WTC11 (cell line): ENCODE measurements at regions not wholly inside any gene's neighbourhood (a gene's known extent, or its start where the extent isn't known, plus 50 kb on each side); places are given as distances from the start of the nearest gene placed in this dataset.

Experiments used
- ATAC-seq: fragments of 200-7000 bp; cut with Tn5 transposase; 2 replicates; pipeline ENCODE4 v1.10.0; 2021; ENCODE audit warnings: mild to moderate bottlenecking, moderate library complexity
- CTCF ChIA-PET: fragments of 300-600 bp; sonication (Branson Sonifier 250); formaldehyde crosslinking; loops from one replicate; lab custom pipeline; 2021; ENCODE audit warnings: antibody characterized with exemption; lab: Charles Lee
- POLR2A ChIA-PET: fragments of 350-600 bp; sonication (Branson Sonifier 250); formaldehyde crosslinking; loops from one replicate; lab custom pipeline; 2021; ENCODE audit warnings: antibody characterized with exemption; lab: Charles Lee
- DNase-seq: peaks from one replicate; pipeline ENCODE4 v3.0.0; 2021; ENCODE audit warnings: low spot score
- H3K27ac Mint-ChIP-seq: 2 replicates; pipeline ENCODE4 v1.8.0; 2021; ENCODE audit warnings: mixed read lengths
- H3K27me3 Mint-ChIP-seq: 2 replicates; pipeline ENCODE4 v1.8.0; 2021; ENCODE audit warnings: low read depth, mild to moderate bottlenecking, moderate library complexity, mixed read lengths
- H3K36me3 Mint-ChIP-seq: 2 replicates; pipeline ENCODE4 v1.8.0; 2021; ENCODE audit warnings: mixed read lengths
- H3K4me1 Mint-ChIP-seq: 2 replicates; pipeline ENCODE4 v1.8.0; 2022; ENCODE audit warnings: mixed read lengths
- H3K4me3 Mint-ChIP-seq: 2 replicates; pipeline ENCODE4 v1.8.0; 2021; ENCODE audit warnings: mild to moderate bottlenecking, moderate library complexity, mixed read lengths
- H3K9me3 Mint-ChIP-seq: 2 replicates; pipeline ENCODE4 v1.8.0; 2021; ENCODE audit warnings: mixed read lengths
- CDX4 ChIP-seq: fragments of 250-450 bp; sonication (Bioruptor Pico); IDR thresholded peaks from 2 replicates; pipeline ENCODE4 v1.9.0; 2021; ENCODE audit warnings: moderate library complexity, mild to moderate bottlenecking, inconsistent platforms, borderline replicate concordance
- ELF4 ChIP-seq: sonication (generic); formaldehyde crosslinking; IDR thresholded peaks from 2 replicates; pipeline ENCODE4 v1.8.1; 2022; ENCODE audit warnings: low read depth, mild to moderate bottlenecking, moderate library complexity, missing genetic modification reagents
- ERG ChIP-seq: fragments of 250-450 bp; sonication (Bioruptor Pico); IDR thresholded peaks from 2 replicates; pipeline ENCODE4 v1.8.0; 2021; ENCODE audit warnings: mild to moderate bottlenecking
- FOXK1 ChIP-seq: sonication (generic); formaldehyde crosslinking; IDR thresholded peaks from 2 replicates; pipeline ENCODE4 v1.8.0; 2022; ENCODE audit warnings: mild to moderate bottlenecking, moderate library complexity, missing genetic modification reagents
- HMGA2 ChIP-seq: fragments of 250-450 bp; sonication (Bioruptor Pico); IDR thresholded peaks from 2 replicates; pipeline ENCODE4 v1.4.0; 2021; ENCODE audit warnings: mild to moderate bottlenecking, moderate library complexity
- KAT7 ChIP-seq: sonication (generic); formaldehyde crosslinking; IDR thresholded peaks from 2 replicates; pipeline ENCODE4 v1.8.1; 2023; ENCODE audit warnings: missing genetic modification reagents, mild to moderate bottlenecking, borderline replicate concordance
- NFYB ChIP-seq: sonication (generic); formaldehyde crosslinking; conservative IDR thresholded peaks from 2 replicates; pipeline ENCODE4 v1.8.0; 2022; ENCODE audit warnings: low read depth, missing genetic modification reagents
- NR1H2 ChIP-seq: sonication (generic); formaldehyde crosslinking; IDR thresholded peaks from 2 replicates; pipeline ENCODE4 v1.9.0; 2021; ENCODE audit warnings: mild to moderate bottlenecking, moderate library complexity, missing genetic modification reagents
- NR3C1 ChIP-seq: sonication (generic); formaldehyde crosslinking; conservative IDR thresholded peaks from 2 replicates; pipeline ENCODE4 v1.8.1; 2023; ENCODE audit warnings: low read depth, mild to moderate bottlenecking, missing genetic modification reagents
- SMAD4 ChIP-seq: sonication (generic); formaldehyde crosslinking; IDR thresholded peaks from 2 replicates; pipeline ENCODE4 v1.8.0; 2022; ENCODE audit warnings: mild to moderate bottlenecking, missing genetic modification reagents
- STAT6 ChIP-seq: sonication (generic); formaldehyde crosslinking; conservative IDR thresholded peaks from 2 replicates; pipeline ENCODE4 v1.8.1; 2023; ENCODE audit warnings: mild to moderate bottlenecking, low read depth, missing genetic modification reagents, moderate library complexity
- TEAD4 ChIP-seq: sonication (generic); formaldehyde crosslinking; IDR thresholded peaks from 2 replicates; pipeline ENCODE4 v1.8.0; 2022; ENCODE audit warnings: mild to moderate bottlenecking, missing genetic modification reagents
- USF1 ChIP-seq: sonication (generic); formaldehyde crosslinking; IDR thresholded peaks from 2 replicates; pipeline ENCODE4 v1.8.0; 2022; ENCODE audit warnings: mild to moderate bottlenecking, missing genetic modification reagents
- ZNF219 ChIP-seq: sonication (generic); formaldehyde crosslinking; IDR thresholded peaks from 2 replicates; pipeline ENCODE4 v1.8.0; 2023; ENCODE audit warnings: missing genetic modification reagents, mild to moderate bottlenecking, borderline replicate concordance
- ZNF317 ChIP-seq: sonication (generic); formaldehyde crosslinking; IDR thresholded peaks from 2 replicates; pipeline ENCODE4 v1.8.1; 2023; ENCODE audit warnings: low read depth, mild to moderate bottlenecking, moderate library complexity, missing genetic modification reagents, borderline replicate concordance
- ZNF425 ChIP-seq: fragments of 250-450 bp; sonication (Bioruptor Pico); conservative IDR thresholded peaks from 2 replicates; pipeline ENCODE4 v1.9.0; 2021; ENCODE audit warnings: mild to moderate bottlenecking
- TF ChIP-seq, protein P1 (sequence below): sonication (generic); formaldehyde crosslinking; IDR thresholded peaks from 2 replicates; pipeline ENCODE4 v1.8.1; 2023; ENCODE audit warnings: mild to moderate bottlenecking, missing genetic modification reagents, moderate library complexity

DNA sequence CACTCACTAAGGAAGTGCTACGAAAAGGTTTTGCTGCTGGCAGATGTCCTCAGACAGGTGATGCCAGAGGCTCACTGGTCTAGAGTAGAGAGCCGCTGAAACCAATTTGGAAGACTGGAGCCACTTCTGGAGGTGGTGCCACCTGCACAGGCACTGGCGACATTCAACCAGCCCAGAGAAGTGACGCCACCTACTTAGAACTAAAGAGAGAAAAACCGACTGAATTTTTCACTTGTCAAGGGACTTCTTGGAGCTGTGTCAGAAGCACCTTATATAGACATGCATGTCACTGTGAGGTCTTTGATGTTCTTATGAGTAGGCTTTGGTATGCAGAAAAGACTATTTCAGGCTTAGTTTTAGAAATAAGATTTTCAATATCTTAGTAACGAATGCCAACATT is 71.4 kb downstream of the BOD1L2 start:
- H3K4me3 Mint-ChIP-seq: no peak overlapping the region
- CTCF ChIA-PET: no interaction called here

More for the DNA sequence above, 71.4 kb downstream of the BOD1L2 start:
- no peak overlapping the region for H3K27ac Mint-ChIP-seq
- no peak for DNase-seq
- no peak for ATAC-seq
- H3K4me1 Mint-ChIP-seq: peaks cover 32% of the 10 kb centered on the region
- no peaks in the 10 kb centered on the region; the same call in 1 of the 2 replicates for H3K27me3 Mint-ChIP-seq
- H3K9me3 Mint-ChIP-seq: peaks cover 21% of the 10 kb centered on the region
- POLR2A ChIA-PET: no interaction called here
- TF ChIP-seq TEAD4 (CRISPR knock-in tag) (no peak), NFYB (CRISPR knock-in tag) (no peak), USF1 (CRISPR knock-in tag) (no peak), KAT7 (CRISPR knock-in tag) (no peak), HMGA2 (no peak), ELF4 (CRISPR knock-in tag) (no peak), ZNF219 (CRISPR knock-in tag) (no peak), FOXK1 (CRISPR knock-in tag) (no peak), ZNF425 (no peak), CDX4 (CRISPR knock-in tag) (no peak), STAT6 (CRISPR knock-in tag) (no peak), ERG (CRISPR knock-in tag) (no peak), SMAD4 (CRISPR knock-in tag) (no peak), ZNF317 (no peak), NR1H2 (CRISPR knock-in tag) (no peak), NR3C1 (CRISPR knock-in tag) (no peak)
- TF ChIP-seq, protein P1, sequence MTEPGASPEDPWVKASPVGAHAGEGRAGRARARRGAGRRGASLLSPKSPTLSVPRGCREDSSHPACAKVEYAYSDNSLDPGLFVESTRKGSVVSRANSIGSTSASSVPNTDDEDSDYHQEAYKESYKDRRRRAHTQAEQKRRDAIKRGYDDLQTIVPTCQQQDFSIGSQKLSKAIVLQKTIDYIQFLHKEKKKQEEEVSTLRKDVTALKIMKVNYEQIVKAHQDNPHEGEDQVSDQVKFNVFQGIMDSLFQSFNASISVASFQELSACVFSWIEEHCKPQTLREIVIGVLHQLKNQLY (CRISPR knock-in tag): no peak
- H3K36me3 Mint-ChIP-seq: peaks cover 3% of the 10 kb centered on the region; the same call in 1 of the 2 replicates
